ENCODE measurements at regions not wholly inside any gene's neighbourhood (a gene's known extent, or its start where the extent isn't known, plus 50 kb on each side); places are given as distances from the start of the nearest gene placed in this dataset.
"Not testable (repeated sequence)": the region's sequence is repeated elsewhere in the genome, so short reads cannot be mapped to it uniquely, and the experiment has no call there.

GRCh38 chr7:55672084-55672483 lies 99.8 kb upstream of the VOPP1 start:
- TF ChIP-seq CTCF (conservative IDR thresholded peaks at IDR 0.05; ENCODE audit: low read depth in 2 of 2); NANOG (IDR thresholded peaks at IDR 0.05; ENCODE audit: borderline replicate concordance); REST (IDR thresholded peaks at IDR 0.05; ENCODE audit: unreplicated experiment); EZH2phosphoT487 (IDR thresholded peaks at IDR 0.05; ENCODE audit: unreplicated experiment); CREB1 (CRISPR knock-in tag; IDR thresholded peaks at IDR 0.05; ENCODE audit: low read depth); POLR2AphosphoS5 (IDR thresholded peaks at IDR 0.05; ENCODE audit: low read depth); EZH2 (IDR thresholded peaks at IDR 0.05; ENCODE audit: low read depth, unreplicated experiment): not testable (repeated sequence)

Data from GM23338 (cell line).